ENCODE measurements at regions not wholly inside any gene's neighbourhood (a gene's known extent, or its start where the extent isn't known, plus 50 kb on each side); places are given as distances from the start of the nearest gene placed in this dataset.

GRCh38 chr12:107894589-107894988, 120.1 kb downstream of the ASCL4 start:
- no peak for DNase-seq

GRCh38 chr12:107895966-107896365, 121.5 kb downstream of the ASCL4 start:
- no peak for DNase-seq

GRCh38 chr12:107900588-107900987, 126.1 kb downstream of the ASCL4 start:
- no peak for DNase-seq

- peak; percentile 52 for DNase-seq
Measured at GRCh38 chr12:107903341-107904061, 129.0 kb downstream of the ASCL4 start.

- no peak for DNase-seq
Measured at GRCh38 chr12:107906707-107907106, 132.2 kb downstream of the ASCL4 start.

- no peak for DNase-seq
Measured at GRCh38 chr12:107912421-107913004, 138.0 kb downstream of the ASCL4 start.

GRCh38 chr12:107914460-107914977, 140.0 kb downstream of the ASCL4 start:
- no peak for DNase-seq

- no peak for DNase-seq
Measured at GRCh38 chr12:107917912-107918800, 143.7 kb downstream of the ASCL4 start.

- DNase-seq = no peak
Measured at GRCh38 chr12:107921062-107921461, 146.6 kb downstream of the ASCL4 start.

GRCh38 chr12:107925125-107925524, 150.6 kb downstream of the ASCL4 start:
- DNase-seq = no peak

- no peak for DNase-seq
Measured at GRCh38 chr12:107929436-107929835, 154.9 kb downstream of the ASCL4 start.

- no peak for DNase-seq
Measured at GRCh38 chr12:107931761-107932160, 157.3 kb downstream of the ASCL4 start.

- no peak for DNase-seq
Measured at GRCh38 chr12:107938446-107938845, 163.9 kb downstream of the ASCL4 start.

- DNase-seq = peak; percentile 42
Measured at GRCh38 chr12:107948391-107948945, 174.0 kb downstream of the ASCL4 start.

- DNase-seq = no peak
Measured at GRCh38 chr12:107951024-107951423, 176.5 kb downstream of the ASCL4 start.

- no peak for DNase-seq
Measured at GRCh38 chr12:107955966-107956643, 173.0 kb upstream of the WSCD2 start.

GRCh38 chr12:107957459-107957858, 171.6 kb upstream of the WSCD2 start:
- no peak for DNase-seq

- no peak for DNase-seq
Measured at GRCh38 chr12:107963635-107964034, 165.5 kb upstream of the WSCD2 start.

- no peak for DNase-seq
Measured at GRCh38 chr12:107967170-107967569, 161.9 kb upstream of the WSCD2 start.

GRCh38 chr12:107973950-107974349, 155.1 kb upstream of the WSCD2 start:
- no peak for DNase-seq

- no peak for DNase-seq
Measured at GRCh38 chr12:107976331-107976730, 152.8 kb upstream of the WSCD2 start.

GRCh38 chr12:107978201-107978600, 150.9 kb upstream of the WSCD2 start:
- DNase-seq = no peak

GRCh38 chr12:107978641-107979040, 150.4 kb upstream of the WSCD2 start:
- DNase-seq = no peak
